GM12873 (cell line): ENCODE measurements at regions not wholly inside any gene's neighbourhood (a gene's known extent, or its start where the extent isn't known, plus 50 kb on each side); places are given as distances from the start of the nearest gene placed in this dataset.

ENCODE experiments used
- CTCF ChIP-seq: IDR thresholded peaks from 2 replicates; pipeline ENCODE4 v1.5.1; 2012; ENCODE audit warnings: low read depth, mild to moderate bottlenecking, moderate library complexity, low read length, control low read depth; ENCODE audit not compliant: insufficient read depth; ENCODE audit errors: missing control alignments

DNA sequence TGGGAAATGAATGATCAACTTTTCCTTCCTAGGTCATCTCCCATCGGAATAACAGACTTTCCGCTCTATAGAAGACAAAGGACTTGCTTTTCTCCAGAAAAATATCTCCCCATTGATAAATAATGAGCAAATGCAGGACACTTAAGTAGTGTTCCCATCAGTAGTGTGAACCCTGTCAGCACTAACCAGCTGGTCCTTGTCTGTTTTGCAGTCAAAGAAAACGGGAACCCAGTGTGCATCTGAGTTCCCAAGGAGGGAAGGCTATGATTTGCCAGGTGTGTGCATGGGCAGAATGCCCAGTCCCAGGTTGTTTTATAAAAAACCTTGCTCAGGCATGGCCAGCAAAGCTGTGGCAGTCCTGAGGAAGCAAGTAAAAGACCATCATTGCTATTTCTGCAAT is 256.5 kb upstream of the HMGA2 start:
- no peak for TF ChIP-seq CTCF

- TF ChIP-seq CTCF = no peak
Observed at GRCh38 chr12:65568517-65568916, 255.8 kb upstream of the HMGA2 start.

DNA sequence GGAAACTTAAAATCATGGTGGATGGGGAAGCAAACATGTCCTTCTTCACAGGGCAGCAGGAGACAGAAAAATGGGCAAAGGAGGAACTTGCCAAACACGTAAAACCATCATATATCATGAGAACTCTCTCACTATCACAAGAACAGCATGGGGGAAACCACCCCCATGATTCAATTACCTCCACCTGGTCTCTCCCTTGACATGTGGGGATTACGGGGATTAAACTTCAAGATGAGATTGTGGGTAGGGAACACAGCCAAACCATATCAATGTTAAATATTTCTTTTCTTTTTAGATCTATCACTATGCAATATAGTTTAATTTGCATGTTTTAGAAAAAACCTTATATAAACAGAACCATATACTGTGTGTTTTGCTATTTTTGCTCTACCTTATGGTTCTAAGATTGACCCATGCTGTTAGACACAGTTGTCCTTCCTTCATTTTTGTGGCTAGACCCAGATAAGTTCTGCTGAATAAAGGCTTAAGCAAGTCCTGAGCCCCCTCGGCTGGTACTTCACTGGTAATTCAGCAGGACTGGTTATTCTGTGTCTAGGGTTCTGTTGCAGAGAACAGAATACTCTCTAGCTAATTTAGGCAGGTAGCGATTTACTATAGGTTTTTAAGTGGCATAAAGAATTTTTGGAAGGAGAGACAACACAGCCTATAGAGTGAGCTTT is 253.7 kb upstream of the HMGA2 start:
- TF ChIP-seq CTCF = no peak

DNA sequence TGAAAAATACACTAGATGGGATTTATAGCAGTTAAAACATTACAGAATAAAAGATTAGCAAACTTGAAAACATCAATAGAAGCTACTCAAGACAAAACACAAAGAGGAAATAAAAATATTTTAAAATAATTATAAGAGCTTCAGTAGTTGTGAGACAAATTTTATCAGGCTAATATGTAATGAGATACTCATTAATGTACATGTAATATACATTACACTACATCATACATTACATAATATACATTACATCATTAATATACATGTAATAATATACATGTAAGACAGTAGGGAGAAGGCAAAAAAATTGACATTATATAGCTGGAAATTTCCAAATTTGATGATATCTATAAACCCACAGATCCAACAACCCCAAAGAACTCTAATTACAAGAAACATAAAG is 249.4 kb upstream of the HMGA2 start:
- no peak for TF ChIP-seq CTCF

GRCh38 chr12:65584016-65584415 is 240.3 kb upstream of the HMGA2 start:
- TF ChIP-seq CTCF = no peak

GRCh38 chr12:65585648-65586602 is 238.4 kb upstream of the HMGA2 start:
- TF ChIP-seq CTCF = no peak

DNA sequence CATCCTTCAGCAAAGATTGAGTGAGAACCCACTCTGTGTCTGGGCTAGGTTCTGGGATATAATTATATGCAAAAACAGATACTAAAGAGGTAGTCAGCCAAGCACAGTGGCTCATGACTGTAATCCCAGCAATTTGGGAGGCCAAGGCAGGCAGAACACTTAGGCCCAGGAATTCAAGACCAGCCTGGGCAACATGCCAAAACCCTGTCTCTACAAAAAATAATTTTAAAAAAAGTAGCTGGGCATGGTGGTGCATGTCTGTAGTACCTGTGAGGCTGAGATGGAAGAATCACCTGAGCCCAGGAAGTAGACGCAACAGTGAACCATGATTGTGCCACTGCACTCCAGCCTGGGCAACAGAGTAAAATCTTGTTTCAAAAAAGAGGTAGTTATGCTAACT is 237.5 kb upstream of the HMGA2 start:
- TF ChIP-seq CTCF = no peak
